Left ventricle myocardium inferior (tissue), 1 donor: ENCODE measurements at regions not wholly inside any gene's neighbourhood (a gene's known extent, or its start where the extent isn't known, plus 50 kb on each side); places are given as distances from the start of the nearest gene placed in this dataset.
"Not testable (repeated sequence)": the region's sequence is repeated elsewhere in the genome, so short reads cannot be mapped to it uniquely, and the experiment has no call there.

Experiments used
- DNase-seq: peaks from one replicate; pipeline ENCODE4 v3.0.0-alpha.2; 2020
- H3K27ac ChIP-seq: fragments of 200-600 bp; replicated peaks from 2 replicates; pipeline ENCODE4 v1.8.0; 2021
- H3K27me3 ChIP-seq: fragments of 200-600 bp; 2 replicates; pipeline ENCODE4 v1.8.0; 2021; ENCODE audit warnings: low read depth
- H3K36me3 ChIP-seq: fragments of 200-600 bp; 2 replicates; pipeline ENCODE4 v1.8.0; 2021
- H3K4me1 ChIP-seq: fragments of 200-600 bp; 2 replicates; pipeline ENCODE4 v1.8.0; 2021
- H3K4me3 ChIP-seq: fragments of 200-600 bp; 2 replicates; pipeline ENCODE4 v1.8.0; 2021; ENCODE audit warnings: mild to moderate bottlenecking, moderate library complexity
- H3K9me3 ChIP-seq: fragments of 200-600 bp; replicated peaks from 2 replicates; pipeline ENCODE4 v1.8.0; 2021
- intact Hi-C: fragments of 100-400 bp; cut with micrococcal nuclease; formaldehyde crosslinking; loops from one replicate; pipeline ENCODE4 v1.11.0; 2022
- TF ChIP-seq, protein P1 (sequence below): fragments of 200-600 bp; IDR thresholded peaks from 2 replicates; pipeline ENCODE4 v1.8.0; 2021; ENCODE audit warnings: antibody characterized with exemption, mild to moderate bottlenecking, borderline replicate concordance
- donor health status: DM: no; HTN: yes; CAD: no; lungs with severe emphysema.

DNA sequence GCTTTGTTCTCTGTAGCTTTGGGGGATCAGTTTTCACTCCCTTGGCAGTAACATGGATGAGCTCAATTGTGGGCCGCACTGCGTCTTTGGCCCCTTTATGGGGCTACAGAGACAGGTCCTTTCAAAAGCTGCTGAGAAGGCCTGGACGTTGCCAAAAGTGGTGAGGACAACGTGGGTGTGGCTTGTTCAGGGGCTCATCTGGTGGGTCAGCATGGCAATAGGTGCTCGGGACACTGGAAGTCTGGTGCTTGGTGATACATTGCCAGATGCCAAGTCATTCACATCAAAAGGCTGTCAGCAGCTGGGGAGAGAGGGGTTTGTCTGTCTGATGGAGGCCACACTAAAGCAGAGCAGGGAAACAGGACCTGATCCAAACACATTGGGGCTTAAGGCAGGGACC is 149.8 kb upstream of the EOLA2 start:
- intact Hi-C loops: no loop called here
- no peak for DNase-seq
- Histone ChIP-seq H3K9me3 (no peaks in the 10 kb centered on the region), H3K4me3 (no peak overlapping the region), H3K4me1 (peaks cover 8% of the 10 kb centered on the region), H3K36me3 (no peaks in the 10 kb centered on the region), H3K27ac (no peak overlapping the region), H3K27me3 (no peaks in the 10 kb centered on the region)
- TF ChIP-seq, protein P1, sequence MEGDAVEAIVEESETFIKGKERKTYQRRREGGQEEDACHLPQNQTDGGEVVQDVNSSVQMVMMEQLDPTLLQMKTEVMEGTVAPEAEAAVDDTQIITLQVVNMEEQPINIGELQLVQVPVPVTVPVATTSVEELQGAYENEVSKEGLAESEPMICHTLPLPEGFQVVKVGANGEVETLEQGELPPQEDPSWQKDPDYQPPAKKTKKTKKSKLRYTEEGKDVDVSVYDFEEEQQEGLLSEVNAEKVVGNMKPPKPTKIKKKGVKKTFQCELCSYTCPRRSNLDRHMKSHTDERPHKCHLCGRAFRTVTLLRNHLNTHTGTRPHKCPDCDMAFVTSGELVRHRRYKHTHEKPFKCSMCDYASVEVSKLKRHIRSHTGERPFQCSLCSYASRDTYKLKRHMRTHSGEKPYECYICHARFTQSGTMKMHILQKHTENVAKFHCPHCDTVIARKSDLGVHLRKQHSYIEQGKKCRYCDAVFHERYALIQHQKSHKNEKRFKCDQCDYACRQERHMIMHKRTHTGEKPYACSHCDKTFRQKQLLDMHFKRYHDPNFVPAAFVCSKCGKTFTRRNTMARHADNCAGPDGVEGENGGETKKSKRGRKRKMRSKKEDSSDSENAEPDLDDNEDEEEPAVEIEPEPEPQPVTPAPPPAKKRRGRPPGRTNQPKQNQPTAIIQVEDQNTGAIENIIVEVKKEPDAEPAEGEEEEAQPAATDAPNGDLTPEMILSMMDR: no peak

DNA sequence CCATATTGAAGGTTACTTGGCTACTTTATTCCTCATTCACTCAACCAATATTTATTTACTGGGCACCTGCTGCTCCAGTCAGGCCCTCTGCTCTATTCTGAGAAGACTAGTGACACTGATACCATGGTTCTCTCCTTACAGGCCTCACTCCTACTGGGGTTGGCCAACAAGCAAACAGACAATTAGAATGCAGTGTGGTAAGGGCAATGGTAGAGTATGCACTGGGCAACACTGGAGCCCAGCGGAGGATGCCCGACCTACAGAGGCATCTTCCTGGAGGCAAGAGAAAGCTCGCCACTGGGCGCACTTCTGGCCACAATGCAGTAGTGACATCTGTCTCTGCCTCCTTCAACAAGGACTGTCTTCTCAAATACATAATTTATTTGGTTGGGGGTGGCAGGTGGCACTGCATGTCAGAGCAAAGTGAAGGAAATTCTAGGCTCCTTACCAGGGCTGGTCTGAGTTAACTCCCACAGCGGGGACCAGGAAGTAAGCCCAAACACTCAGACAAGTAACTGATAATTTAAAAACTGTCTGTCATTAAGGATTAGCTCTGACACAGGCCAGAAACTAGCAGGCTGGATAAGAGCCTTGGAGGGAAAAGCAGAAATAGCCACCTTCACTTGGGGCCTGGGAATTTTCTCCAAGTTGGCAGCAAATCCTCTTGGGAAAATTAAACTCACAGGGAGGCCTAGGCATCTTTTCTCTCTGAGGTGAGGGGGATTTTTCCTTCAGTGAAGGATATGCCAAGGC is 150.7 kb upstream of the EOLA2 start:
- no peak overlapping the region for H3K4me3 ChIP-seq
- TF ChIP-seq, protein P1: no peak
- no peak for DNase-seq
- H3K4me1 ChIP-seq: peaks cover 8% of the 10 kb centered on the region
- intact Hi-C loops: no loop called here
- H3K9me3 ChIP-seq: no peaks in the 10 kb centered on the region
- no peak overlapping the region for H3K27ac ChIP-seq
- no peaks in the 10 kb centered on the region for H3K36me3 ChIP-seq
- H3K27me3 ChIP-seq: no peaks in the 10 kb centered on the region

DNA sequence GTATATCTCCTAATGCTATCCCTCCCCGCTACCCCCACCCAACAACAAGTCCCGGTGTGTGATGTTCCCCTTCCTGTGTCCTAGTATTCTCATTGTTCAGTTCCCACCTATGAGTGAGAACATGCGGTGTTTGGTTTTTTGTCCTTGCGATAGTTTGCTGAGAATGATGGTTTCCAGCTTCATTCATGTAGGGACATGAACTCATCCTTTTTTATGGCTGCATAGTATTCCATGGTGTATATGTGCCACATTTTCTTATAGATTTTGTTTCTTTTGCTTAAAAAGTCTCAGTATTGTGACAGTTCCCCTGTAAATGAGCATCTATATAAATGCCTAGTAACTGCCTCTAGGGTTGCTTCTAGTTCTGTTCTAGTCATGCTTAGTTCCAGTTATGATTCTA is 153.0 kb upstream of the EOLA2 start:
- H3K4me3 ChIP-seq, H3K4me1 ChIP-seq, DNase-seq, H3K27me3 ChIP-seq, H3K9me3 ChIP-seq, H3K27ac ChIP-seq, H3K36me3 ChIP-seq, intact Hi-C loops: not testable (repeated sequence)

DNA sequence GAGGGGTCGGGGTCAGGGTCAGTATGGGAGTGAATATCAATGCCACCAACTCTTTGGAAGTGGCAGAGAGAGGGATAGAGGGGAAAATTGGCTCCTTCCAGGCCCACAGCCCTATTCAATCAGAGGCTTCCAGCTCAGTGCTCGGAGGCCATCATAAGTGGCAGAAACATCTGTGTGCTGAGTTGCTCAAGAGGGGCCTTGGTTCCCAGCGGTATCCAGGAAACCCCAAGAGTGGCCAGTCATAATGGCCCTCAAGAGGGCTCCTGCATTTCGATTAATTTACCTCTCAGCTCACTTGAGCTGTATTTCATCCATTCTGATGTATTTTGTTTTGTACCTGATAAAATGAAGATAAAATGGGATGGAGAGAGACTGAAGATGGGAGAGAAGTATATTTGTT is 154.3 kb upstream of the EOLA2 start:
- H3K4me3 ChIP-seq: no peak overlapping the region
- H3K4me1 ChIP-seq: no peaks in the 10 kb centered on the region
- H3K27me3 ChIP-seq: no peaks in the 10 kb centered on the region
- no peaks in the 10 kb centered on the region for H3K9me3 ChIP-seq
- H3K36me3 ChIP-seq: no peaks in the 10 kb centered on the region
- TF ChIP-seq, protein P1: no peak
- no peak overlapping the region for H3K27ac ChIP-seq
- no peak for DNase-seq
- intact Hi-C loops: no loop called here

DNA sequence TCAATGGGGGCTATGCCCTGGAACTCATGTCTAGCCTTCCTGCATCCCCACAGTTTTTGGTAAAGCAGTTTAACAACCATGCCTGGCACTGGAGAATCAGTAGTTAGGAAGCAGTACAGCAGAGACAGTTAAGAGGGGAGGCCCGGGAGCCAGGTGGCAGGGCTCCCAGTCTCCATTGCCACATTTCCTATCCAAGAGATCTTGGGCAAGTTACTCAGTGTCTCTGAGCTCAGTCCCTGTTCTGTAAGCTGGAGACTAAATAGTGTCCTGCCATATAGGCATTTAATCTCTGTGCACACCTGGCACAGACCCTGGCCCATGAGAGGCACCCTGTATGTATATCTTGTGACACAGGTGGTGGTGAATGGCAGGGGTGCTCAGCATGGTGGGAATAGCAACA is 156.1 kb upstream of the EOLA2 start:
- Histone ChIP-seq H3K27me3 (no peaks in the 10 kb centered on the region), H3K36me3 (no peaks in the 10 kb centered on the region), H3K27ac (no peak overlapping the region), H3K4me3 (no peak overlapping the region), H3K9me3 (no peaks in the 10 kb centered on the region), H3K4me1 (no peaks in the 10 kb centered on the region)
- no peak for DNase-seq
- TF ChIP-seq, protein P1: no peak
- intact Hi-C loops: no loop called here

DNA sequence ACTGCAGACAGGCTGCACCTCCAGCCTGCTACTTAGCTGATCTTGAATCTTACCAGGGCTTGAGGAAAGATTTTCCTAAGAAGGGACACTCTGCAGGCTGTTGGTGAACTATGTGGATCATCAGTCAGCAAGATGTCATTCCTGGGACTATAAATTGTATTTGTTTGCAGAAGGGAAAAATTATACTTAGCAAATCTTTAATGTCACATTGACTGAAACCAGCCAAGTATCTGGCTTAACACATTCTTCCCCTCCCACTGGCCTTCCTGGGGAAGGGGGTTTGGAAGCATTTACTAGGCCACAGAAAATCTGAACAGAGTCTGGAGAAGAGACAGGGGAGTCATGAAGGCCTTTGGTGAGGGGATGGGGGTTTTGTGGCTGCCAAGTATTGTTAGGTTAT is 156.7 kb upstream of the EOLA2 start:
- intact Hi-C loops: no loop called here
- H3K9me3 ChIP-seq: no peaks in the 10 kb centered on the region
- H3K36me3 ChIP-seq: no peaks in the 10 kb centered on the region
- no peak overlapping the region for H3K4me3 ChIP-seq
- H3K4me1 ChIP-seq: no peaks in the 10 kb centered on the region
- H3K27ac ChIP-seq: no peak overlapping the region
- no peaks in the 10 kb centered on the region for H3K27me3 ChIP-seq
- no peak for DNase-seq
- TF ChIP-seq, protein P1: no peak
